Gastrocnemius medialis (tissue), 4 donors: ENCODE measurements at regions not wholly inside any gene's neighbourhood (a gene's known extent, or its start where the extent isn't known, plus 50 kb on each side); places are given as distances from the start of the nearest gene placed in this dataset.

Experiments
- ATAC-seq, 2 donors: fragments of 150-250 bp; one replicate each; pipeline ENCODE4 v1.9.1; 2016
- DNase-seq, 2 donors: peaks; one replicate each; pipeline ENCODE4 v3.0.0-alpha.2; 2019
- H3K27ac ChIP-seq, 4 donors: fragments of 200-600 bp; sonication (generic); 1 replicate in 1 of 4; 2 replicates in 3 of 4; pipeline ENCODE4 v1.5.1; 2016 to 2018; ENCODE audit warnings: mild to moderate bottlenecking in 2 of 4, moderate library complexity in 1 of 4
- H3K27me3 ChIP-seq, 3 donors: fragments of 200-600 bp; sonication (generic) in 2 of 3; 1 replicate in 1 of 3; 2 replicates in 2 of 3; pipeline versions ENCODE4 v1.5.1 to v1.6.0; 2016 to 2019; ENCODE audit warnings: mild to moderate bottlenecking in 1 of 3, moderate library complexity in 1 of 3
- H3K36me3 ChIP-seq, 2 donors: fragments of 200-600 bp; sonication (generic) in 1 of 2; one replicate each; pipeline ENCODE4 v1.5.1; 2017 to 2018
- H3K4me1 ChIP-seq, 2 donors: fragments of 200-600 bp; sonication (generic) in 1 of 2; one replicate each; pipeline ENCODE4 v1.5.1; 2016 to 2017; ENCODE audit warnings: mild to moderate bottlenecking in 2 of 2
- H3K4me3 ChIP-seq, 4 donors: fragments of 200-600 bp; sonication (generic) in 3 of 4; 1 replicate in 1 of 4; 2 replicates in 3 of 4; pipeline ENCODE4 v1.5.1; 2016 to 2019; ENCODE audit warnings: mild to moderate bottlenecking in 2 of 4
- H3K9me3 ChIP-seq, 3 donors: fragments of 200-600 bp; sonication (generic) in 2 of 3; 1 replicate in 1 of 3; 2 replicates in 2 of 3; pipeline ENCODE4 v1.5.1; 2016 to 2019
- CTCF ChIP-seq, 5 experiments: fragments of 450-650 bp in 3 of 5; fragments of 200-600 bp in 2 of 5; sonication (generic) in 2 of 5; IDR thresholded peaks in 4 of 5; conservative IDR thresholded peaks in 1 of 5; 1 replicate in 4 of 5; 2 replicates in 1 of 5; pipeline ENCODE4 v1.5.1; 2016 to 2019; ENCODE audit warnings: antibody characterized with exemption in 5 of 5, mild to moderate bottlenecking in 3 of 5, moderate library complexity in 3 of 5
- POLR2A ChIP-seq, 2 donors: fragments of 450-650 bp; IDR thresholded peaks; one replicate each; pipeline ENCODE4 v1.6.1; 2017; ENCODE audit warnings: antibody characterized with exemption in 2 of 2, mild to moderate bottlenecking in 2 of 2, moderate library complexity in 2 of 2
- in situ Hi-C, 4 donors: fragments of 200-750 bp; cut with MboI; loops; one replicate each; pipeline versions ENCODE4 v1.15.0 to v1.8.0; 2017; ENCODE audit warnings: low sequenced_read_pairs in 4 of 4
- intact Hi-C: fragments of 100-400 bp; cut with DNase I; formaldehyde crosslinking; loops from one replicate; pipeline ENCODE4 v1.15.1; 2023; ENCODE audit warnings: low total_unique reads

GRCh38 chr12:90327793-90328743 lies 619.4 kb upstream of the ATP2B1 start:
- no peaks in the 10 kb centered on the region for H3K27me3 ChIP-seq
- no peak overlapping the region for H3K4me3 ChIP-seq
- no peaks in the 10 kb centered on the region for H3K36me3 ChIP-seq
- H3K27ac ChIP-seq, result no peak overlapping the region
- in situ Hi-C loops, result no loop called here
- H3K4me1 ChIP-seq, result no peaks in the 10 kb centered on the region
- TF ChIP-seq POLR2A (IDR thresholded peaks at IDR 0.05), result no peak
- no peak for TF ChIP-seq CTCF (IDR thresholded peaks at IDR 0.05 in 4 of 5, conservative IDR thresholded peaks at IDR 0.05 in 1 of 5)
- ATAC-seq, result no peak
- H3K9me3 ChIP-seq, result no peaks in the 10 kb centered on the region
- DNase-seq, result no peak
- intact Hi-C loops, result no loop called here

GRCh38 chr12:90323217-90323616 lies 614.6 kb upstream of the ATP2B1 start:
- Histone ChIP-seq H3K27me3 (no peaks in the 10 kb centered on the region), H3K36me3 (no peaks in the 10 kb centered on the region), H3K4me3 (no peak overlapping the region), H3K27ac (no peak overlapping the region), H3K9me3 (no peaks in the 10 kb centered on the region), H3K4me1 (no peaks in the 10 kb centered on the region)
- DNase-seq (no peak), ATAC-seq (no peak)
- intact Hi-C loops, result no loop called here
- TF ChIP-seq POLR2A (IDR thresholded peaks at IDR 0.05) (no peak), CTCF (IDR thresholded peaks at IDR 0.05 in 4 of 5, conservative IDR thresholded peaks at IDR 0.05 in 1 of 5) (no peak)
- in situ Hi-C loops, result no loop called here

GRCh38 chr12:90322006-90322405 lies 613.4 kb upstream of the ATP2B1 start:
- no peaks in the 10 kb centered on the region for H3K9me3 ChIP-seq
- ATAC-seq (no peak), DNase-seq (no peak)
- H3K27me3 ChIP-seq, result no peaks in the 10 kb centered on the region
- no peak overlapping the region for H3K27ac ChIP-seq
- H3K4me1 ChIP-seq, result no peaks in the 10 kb centered on the region
- intact Hi-C loops, result no loop called here
- no peak for TF ChIP-seq CTCF (IDR thresholded peaks at IDR 0.05 in 4 of 5, conservative IDR thresholded peaks at IDR 0.05 in 1 of 5)
- no peak for TF ChIP-seq POLR2A (IDR thresholded peaks at IDR 0.05)
- no peak overlapping the region for H3K4me3 ChIP-seq
- H3K36me3 ChIP-seq, result no peaks in the 10 kb centered on the region
- in situ Hi-C loops, result no loop called here

- Histone ChIP-seq H3K4me1 (no peaks in the 10 kb centered on the region), H3K9me3 (no peaks in the 10 kb centered on the region), H3K27ac (no peak overlapping the region), H3K36me3 (no peaks in the 10 kb centered on the region), H3K4me3 (no peak overlapping the region), H3K27me3 (no peaks in the 10 kb centered on the region)
- TF ChIP-seq POLR2A (IDR thresholded peaks at IDR 0.05) (no peak), CTCF (IDR thresholded peaks at IDR 0.05 in 4 of 5, conservative IDR thresholded peaks at IDR 0.05 in 1 of 5) (no peak)
- DNase-seq (no peak), ATAC-seq (no peak)
- in situ Hi-C loops (no loop called here), intact Hi-C loops (no loop called here)
Observed at GRCh38 chr12:90321369-90321768, 612.7 kb upstream of the ATP2B1 start.
